ENCODE measurements at regions not wholly inside any gene's neighbourhood (a gene's known extent, or its start where the extent isn't known, plus 50 kb on each side); places are given as distances from the start of the nearest gene placed in this dataset.
"Not testable (repeated sequence)": the region's sequence is repeated elsewhere in the genome, so short reads cannot be mapped to it uniquely, and the experiment has no call there.

- no peak for DNase-seq
- Histone ChIP-seq H3K4me3 (ENCODE audit: low read depth, low read length) (no peak overlapping the region), H3K27me3 (replicated peaks) (no peaks in the 10 kb centered on the region), H3K36me3 (replicated peaks) (no peaks in the 10 kb centered on the region), H3K27ac (no peak overlapping the region)
- in situ Hi-C loops (cut with HindIII; ENCODE audit: low pct_ligation_motif_present, low sequenced_read_pairs): no loop called here
- TF ChIP-seq CTCF (IDR thresholded peaks at IDR 0.05; ENCODE audit: low read depth, low read length, missing control alignments): no peak
These were observed 513.5 kb upstream of the CNTN5 start for GRCh38 chr11:98507208-98507607.

- Histone ChIP-seq H3K36me3 (replicated peaks) (no peaks in the 10 kb centered on the region), H3K4me3 (ENCODE audit: low read depth, low read length) (no peak overlapping the region), H3K27me3 (replicated peaks) (no peaks in the 10 kb centered on the region), H3K27ac (no peak overlapping the region)
- no peak for TF ChIP-seq CTCF (IDR thresholded peaks at IDR 0.05; ENCODE audit: low read depth, low read length, missing control alignments)
- in situ Hi-C loops (cut with HindIII; ENCODE audit: low pct_ligation_motif_present, low sequenced_read_pairs): no loop called here
- DNase-seq: no peak
These were observed 507.8 kb upstream of the CNTN5 start for GRCh38 chr11:98512938-98513337.

- Histone ChIP-seq H3K36me3 (replicated peaks) (no peaks in the 10 kb centered on the region), H3K27me3 (replicated peaks) (no peaks in the 10 kb centered on the region), H3K4me3 (ENCODE audit: low read depth, low read length) (no peak overlapping the region), H3K27ac (no peak overlapping the region)
- no peak for TF ChIP-seq CTCF (IDR thresholded peaks at IDR 0.05; ENCODE audit: low read depth, low read length, missing control alignments)
- in situ Hi-C loops (cut with HindIII; ENCODE audit: low pct_ligation_motif_present, low sequenced_read_pairs): no loop called here
- no peak for DNase-seq
These were observed 489.2 kb upstream of the CNTN5 start for GRCh38 chr11:98531576-98531975.

GRCh38 chr11:98536023-98536422 is 484.7 kb upstream of the CNTN5 start:
- Histone ChIP-seq H3K27ac (no peak overlapping the region), H3K36me3 (replicated peaks) (no peaks in the 10 kb centered on the region), H3K27me3 (replicated peaks) (no peaks in the 10 kb centered on the region), H3K4me3 (ENCODE audit: low read depth, low read length) (no peak overlapping the region)
- DNase-seq: no peak
- no peak for TF ChIP-seq CTCF (IDR thresholded peaks at IDR 0.05; ENCODE audit: low read depth, low read length, missing control alignments)
- in situ Hi-C loops (cut with HindIII; ENCODE audit: low pct_ligation_motif_present, low sequenced_read_pairs): no loop called here

GRCh38 chr11:98538358-98538757 is 482.4 kb upstream of the CNTN5 start:
- in situ Hi-C loops (cut with HindIII; ENCODE audit: low pct_ligation_motif_present, low sequenced_read_pairs); H3K27me3 ChIP-seq (replicated peaks); DNase-seq; H3K4me3 ChIP-seq (ENCODE audit: low read depth, low read length); H3K27ac ChIP-seq; H3K36me3 ChIP-seq (replicated peaks): not testable (repeated sequence)

- TF ChIP-seq CTCF (IDR thresholded peaks at IDR 0.05; ENCODE audit: low read depth, low read length, missing control alignments): no peak
- no peak for DNase-seq
- Histone ChIP-seq H3K27ac (no peak overlapping the region), H3K4me3 (ENCODE audit: low read depth, low read length) (no peak overlapping the region), H3K27me3 (replicated peaks) (no peaks in the 10 kb centered on the region), H3K36me3 (replicated peaks) (no peaks in the 10 kb centered on the region)
- in situ Hi-C loops (cut with HindIII; ENCODE audit: low pct_ligation_motif_present, low sequenced_read_pairs): no loop called here
These were observed 475.1 kb upstream of the CNTN5 start for GRCh38 chr11:98545544-98546175.

Measured in brain microvascular endothelial cell (primary cell).